Left lung (tissue), 4 donors: ENCODE measurements at regions not wholly inside any gene's neighbourhood (a gene's known extent, or its start where the extent isn't known, plus 50 kb on each side); places are given as distances from the start of the nearest gene placed in this dataset.

Source experiments
- ATAC-seq: fragments of 200-7000 bp; cut with Tn5 transposase; one replicate; pipeline ENCODE4 v1.9.1; 2020; ENCODE audit warnings: moderate library complexity
- DNase-seq, 4 donors: peaks; one replicate each; pipeline ENCODE4 v3.0.0-alpha.2; 2013 to 2020
- H3K27ac ChIP-seq, 2 donors: fragments of 200-600 bp; sonication (generic) in 1 of 2; one replicate each; pipeline versions ENCODE4 v1.5.0 to v1.8.0; 2020 to 2021
- H3K27me3 ChIP-seq, 2 donors: fragments of 200-600 bp; sonication (generic) in 1 of 2; one replicate each; pipeline versions ENCODE4 v1.5.0 to v1.8.0; 2020 to 2021
- H3K36me3 ChIP-seq, 2 donors: fragments of 200-600 bp; sonication (generic) in 1 of 2; one replicate each; pipeline versions ENCODE4 v1.5.0 to v1.8.0; 2020 to 2021
- H3K4me1 ChIP-seq, 2 donors: fragments of 200-600 bp; one replicate each; pipeline ENCODE4 v1.8.0; 2021
- H3K4me3 ChIP-seq, 2 donors: fragments of 200-600 bp; sonication (generic) in 1 of 2; one replicate each; pipeline versions ENCODE4 v1.5.0 to v1.8.0; 2020 to 2021; ENCODE audit warnings: mild to moderate bottlenecking in 1 of 2
- H3K9me3 ChIP-seq, 2 donors: fragments of 200-600 bp; sonication (generic) in 1 of 2; one replicate each; pipeline versions ENCODE4 v1.5.0 to v1.8.0; 2020 to 2021
- CTCF ChIP-seq, 2 donors: fragments of 200-600 bp; sonication (generic) in 1 of 2; IDR thresholded peaks; one replicate each; pipeline versions ENCODE4 v1.5.0 to v1.8.0; 2021; ENCODE audit warnings: antibody characterized with exemption in 2 of 2
- intact Hi-C, 2 donors: fragments of 100-400 bp; cut with DNase I; formaldehyde crosslinking; loops; one replicate each; pipeline versions ENCODE4 v1.11.2 to v1.14.2; 2022
- donor health status: DM: no; HTN: yes; CAD: no.
- donor health status: DM: no; HTN: no; CAD: no.

- H3K9me3 ChIP-seq, result peaks cover 0 to 2% of the 10 kb centered on the region in 2 donors
- H3K4me3 ChIP-seq, result no peak overlapping the region
- no peak for ATAC-seq
- H3K27me3 ChIP-seq, result no peaks in the 10 kb centered on the region
- H3K36me3 ChIP-seq, result no peaks in the 10 kb centered on the region
- no peaks in the 10 kb centered on the region for H3K4me1 ChIP-seq
- TF ChIP-seq CTCF (IDR thresholded peaks at IDR 0.05), result no peak
- H3K27ac ChIP-seq, result no peak overlapping the region
- intact Hi-C loops, result no loop called here
- no peak for DNase-seq
These were observed 246.6 kb upstream of the LRRC3B start for GRCh38 chr3:26375843-26376530.

- no peak for TF ChIP-seq CTCF (IDR thresholded peaks at IDR 0.05)
- no peaks in the 10 kb centered on the region for H3K4me1 ChIP-seq
- intact Hi-C loops, result no loop called here
- H3K36me3 ChIP-seq, result no peaks in the 10 kb centered on the region
- no peak overlapping the region for H3K27ac ChIP-seq
- no peak overlapping the region for H3K4me3 ChIP-seq
- no peaks in the 10 kb centered on the region for H3K27me3 ChIP-seq
- peaks cover 0 to 6% of the 10 kb centered on the region in 2 donors for H3K9me3 ChIP-seq
- peak in 2 of 4 donors; percentile 51 to 71 for DNase-seq
- ATAC-seq, result no peak
These were observed 241.2 kb upstream of the LRRC3B start for GRCh38 chr3:26381411-26381810.

GRCh38 chr3:26406636-26407035 lies 215.9 kb upstream of the LRRC3B start:
- no peak overlapping the region for H3K27ac ChIP-seq
- H3K27me3 ChIP-seq, result no peaks in the 10 kb centered on the region
- no peaks in the 10 kb centered on the region for H3K36me3 ChIP-seq
- intact Hi-C loops, result no loop called here
- no peaks in the 10 kb centered on the region for H3K4me1 ChIP-seq
- ATAC-seq, result no peak
- TF ChIP-seq CTCF (IDR thresholded peaks at IDR 0.05), result no peak
- DNase-seq, result no peak
- peaks cover 0 to 16% of the 10 kb centered on the region in 2 donors for H3K9me3 ChIP-seq
- no peak overlapping the region for H3K4me3 ChIP-seq

GRCh38 chr3:26418553-26418952 lies 204.0 kb upstream of the LRRC3B start:
- Histone ChIP-seq H3K9me3 (peaks cover 0 to 7% of the 10 kb centered on the region in 2 donors), H3K36me3 (no peaks in the 10 kb centered on the region), H3K4me1 (no peaks in the 10 kb centered on the region), H3K4me3 (no peak overlapping the region), H3K27ac (no peak overlapping the region), H3K27me3 (no peaks in the 10 kb centered on the region)
- DNase-seq (no peak), ATAC-seq (no peak)
- intact Hi-C loops, result no loop called here
- no peak for TF ChIP-seq CTCF (IDR thresholded peaks at IDR 0.05)

GRCh38 chr3:26422415-26422814 lies 200.2 kb upstream of the LRRC3B start:
- no peaks in the 10 kb centered on the region for H3K9me3 ChIP-seq
- no peak overlapping the region for H3K27ac ChIP-seq
- no peak for ATAC-seq
- H3K4me1 ChIP-seq, result no peaks in the 10 kb centered on the region
- H3K27me3 ChIP-seq, result no peaks in the 10 kb centered on the region
- no peak for TF ChIP-seq CTCF (IDR thresholded peaks at IDR 0.05)
- intact Hi-C loops, result no loop called here
- DNase-seq, result peak in 1 of 4 donors; percentile 27
- no peaks in the 10 kb centered on the region for H3K36me3 ChIP-seq
- no peak overlapping the region for H3K4me3 ChIP-seq
